H1 (cell line): ENCODE measurements at regions not wholly inside any gene's neighbourhood (a gene's known extent, or its start where the extent isn't known, plus 50 kb on each side); places are given as distances from the start of the nearest gene placed in this dataset.

Experiments used
- ATF2 ChIP-seq: IDR thresholded peaks from 2 replicates; pipeline ENCODE4 v1.6.1; 2012; ENCODE audit warnings: low read length, inconsistent platforms
- ATF3 ChIP-seq: IDR thresholded peaks from 2 replicates; pipeline ENCODE4 v1.6.1; 2011; ENCODE audit warnings: low read depth, mild to moderate bottlenecking, low read length; ENCODE audit not compliant: insufficient read depth
- CHD7 ChIP-seq: fragments of 300-600 bp; sonication (generic); IDR thresholded peaks from 2 replicates; pipeline ENCODE4 v1.7.1; 2012; ENCODE audit warnings: low read length, moderate library complexity, mild to moderate bottlenecking, inconsistent platforms; ENCODE audit not compliant: insufficient replicate concordance
- EZH2 ChIP-seq: fragments of 200-600 bp; sonication (generic); IDR thresholded peaks from 2 replicates; pipeline ENCODE4 v1.7.1; 2012; ENCODE audit warnings: low read depth, mild to moderate bottlenecking, moderate library complexity, low read length, inconsistent platforms; ENCODE audit not compliant: severe bottlenecking
- NANOG ChIP-seq: IDR thresholded peaks from 2 replicates; pipeline ENCODE4 v1.6.1; 2011; ENCODE audit warnings: low read length, low read depth, mild to moderate bottlenecking, inconsistent platforms; ENCODE audit not compliant: insufficient read depth, poor library complexity, severe bottlenecking
- RFX5 ChIP-seq: IDR thresholded peaks from 2 replicates; pipeline ENCODE4 v1.6.1; 2011; ENCODE audit warnings: low read depth, low read length, improper control_type of control experiment, borderline replicate concordance
- TCF12 ChIP-seq: IDR thresholded peaks from 2 replicates; pipeline ENCODE4 v1.6.1; 2011; ENCODE audit warnings: low read depth, mild to moderate bottlenecking, low read length
- ZNF274 ChIP-seq: IDR thresholded peaks from 2 replicates; pipeline ENCODE4 v1.7.0; 2012; ENCODE audit warnings: low read length, borderline replicate concordance; ENCODE audit errors: extremely low read depth

GRCh38 chr21:38643404-38644023 is 145.2 kb upstream of the ERG start (continued):
- TF ChIP-seq CHD7: no peak
- TF ChIP-seq ATF2: no peak
- TF ChIP-seq NANOG: no peak
- no peak for TF ChIP-seq ATF3
- no peak for TF ChIP-seq EZH2
- no peak for TF ChIP-seq RFX5
- 0 out of 2 replicates have a peak, but pooled peaks have one; percentile 49 for TF ChIP-seq TCF12
- TF ChIP-seq ZNF274: no peak
